Right hindlimb (tissue), 1 donor: ENCODE measurements at regions not wholly inside any gene's neighbourhood (a gene's known extent, or its start where the extent isn't known, plus 50 kb on each side); places are given as distances from the start of the nearest gene placed in this dataset.
"Not testable (repeated sequence)": the region's sequence is repeated elsewhere in the genome, so short reads cannot be mapped to it uniquely, and the experiment has no call there.

Experiments
- DNase-seq: peaks from one replicate; pipeline ENCODE4 v3.0.0-alpha.2; 2018

DNA sequence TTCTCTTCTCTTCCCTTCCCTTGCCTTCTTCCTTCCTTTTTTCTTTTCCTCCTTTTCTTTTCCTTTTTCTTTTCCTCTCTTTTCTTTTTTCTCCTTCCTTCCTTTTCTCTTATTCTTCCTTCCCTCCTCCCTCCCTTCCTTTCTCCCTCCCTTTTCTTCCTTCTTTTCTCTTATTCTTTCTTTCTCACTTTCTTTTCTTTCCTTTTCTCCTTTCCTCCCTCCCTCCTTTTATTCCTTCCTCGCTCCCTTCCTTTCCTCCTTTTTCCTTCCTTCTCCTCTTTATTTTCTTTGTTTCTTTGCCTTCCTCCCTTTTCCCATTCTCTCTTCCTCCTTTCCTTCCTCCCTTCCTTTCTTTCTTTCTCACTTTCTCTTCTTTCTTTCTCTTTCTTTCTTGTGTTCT lies 146.1 kb downstream of the ZNF92 start:
- DNase-seq = not testable (repeated sequence)

GRCh38 chr7:65545465-65546161 lies 172.0 kb downstream of the ZNF92 start:
- not testable (repeated sequence) for DNase-seq

DNA sequence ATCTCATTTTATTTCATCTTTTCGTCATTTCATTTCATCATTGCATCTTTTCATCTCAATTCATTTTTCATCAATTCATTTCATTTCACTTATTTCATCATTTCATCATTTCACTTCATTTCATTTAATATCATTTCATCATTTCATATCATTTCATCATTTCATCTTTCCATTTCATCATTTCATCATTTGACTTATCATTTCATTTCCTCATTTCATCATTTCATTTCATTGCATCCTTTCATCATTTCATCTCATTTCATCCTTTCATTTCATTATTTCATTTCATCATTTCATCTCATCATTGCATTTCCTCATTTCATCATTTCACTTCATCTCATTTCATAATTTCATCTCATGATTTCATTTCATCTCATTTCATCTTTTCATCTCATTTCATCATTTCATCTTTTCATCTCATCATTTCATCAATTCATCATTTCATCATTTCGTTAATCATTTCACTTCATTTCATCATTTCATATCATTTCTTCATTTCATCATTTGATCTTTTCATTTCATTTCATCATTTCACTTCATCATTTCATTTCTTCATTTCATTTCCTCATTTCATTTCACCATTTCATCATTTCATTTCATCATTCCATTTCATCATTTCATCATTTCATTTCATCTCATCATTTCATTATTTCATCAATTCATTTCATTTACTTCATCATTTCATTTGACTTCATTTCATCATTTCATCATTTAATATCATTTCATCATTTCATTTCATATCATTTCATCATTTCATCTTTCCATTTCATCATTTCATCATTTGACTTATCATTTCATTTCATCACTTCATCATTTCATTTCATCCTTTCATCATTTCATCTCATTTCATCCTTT lies 176.2 kb downstream of the ZNF92 start:
- DNase-seq = not testable (repeated sequence)

DNA sequence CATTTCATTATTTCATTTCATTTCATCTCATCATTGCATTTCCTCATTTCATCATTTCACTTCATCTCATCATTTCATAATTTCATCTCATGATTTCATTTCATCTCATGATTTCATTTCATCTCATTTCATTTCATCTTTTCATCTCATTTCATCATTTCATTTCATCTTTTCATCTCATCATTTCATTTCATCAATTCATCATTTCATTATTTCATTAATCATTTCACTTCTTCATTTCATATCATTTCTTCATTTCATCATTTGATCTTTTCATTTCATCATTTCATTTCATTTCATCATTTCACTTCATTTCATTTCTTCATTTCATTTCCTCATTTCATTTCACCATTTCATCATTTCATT lies 176.8 kb downstream of the ZNF92 start:
- not testable (repeated sequence) for DNase-seq

- DNase-seq = not testable (repeated sequence)
These were observed 177.4 kb downstream of the ZNF92 start for GRCh38 chr7:65551042-65551441.

GRCh38 chr7:65554553-65555476 lies 181.2 kb downstream of the ZNF92 start:
- not testable (repeated sequence) for DNase-seq

DNA sequence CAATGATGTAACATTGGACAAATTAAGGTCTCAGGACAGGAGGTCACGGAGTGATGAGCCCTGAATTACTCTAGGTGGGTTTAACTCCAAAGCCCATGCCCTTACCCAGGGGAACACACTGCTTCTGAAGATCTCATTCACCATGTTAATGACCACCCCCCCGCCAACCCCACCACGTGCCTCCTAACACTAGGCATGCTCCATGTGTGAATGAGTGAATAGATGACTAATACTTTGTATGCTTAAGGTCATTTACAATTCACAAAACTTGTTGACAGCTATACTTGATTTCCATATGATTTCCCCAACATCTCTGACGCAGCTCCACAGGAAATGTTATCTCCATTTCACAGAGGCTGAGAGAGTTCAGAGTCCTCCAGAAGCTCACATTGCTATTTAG lies 184.9 kb downstream of the ZNF92 start:
- DNase-seq = not testable (repeated sequence)

DNA sequence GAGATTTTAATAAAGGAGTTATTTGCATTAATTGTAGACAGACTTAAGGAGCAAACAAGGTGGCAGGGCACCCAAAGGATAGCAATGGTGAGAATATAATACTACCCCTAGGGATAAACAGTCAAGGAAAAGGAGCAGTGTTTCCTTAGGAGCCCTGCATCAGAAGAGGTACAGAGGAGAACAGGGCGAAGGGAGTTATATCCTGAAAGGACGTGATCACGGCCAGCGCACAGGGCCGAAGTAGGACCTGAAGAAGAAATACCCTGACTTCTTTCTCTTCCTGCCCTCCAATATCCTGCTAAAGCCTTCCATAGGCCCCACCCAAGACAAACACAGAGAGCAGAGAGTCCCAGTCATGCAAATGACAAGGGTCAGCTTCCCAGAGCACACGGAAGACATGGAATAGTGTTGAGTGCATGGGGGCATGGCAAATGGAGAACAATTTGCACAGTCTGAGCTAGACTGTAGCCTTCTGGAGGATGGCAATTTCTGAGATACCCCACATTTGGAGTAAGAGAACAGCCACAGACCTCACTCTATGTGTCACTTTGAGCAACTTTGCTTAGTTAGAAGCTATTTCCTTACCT lies 188.2 kb downstream of the ZNF92 start:
- DNase-seq = not testable (repeated sequence)

DNA sequence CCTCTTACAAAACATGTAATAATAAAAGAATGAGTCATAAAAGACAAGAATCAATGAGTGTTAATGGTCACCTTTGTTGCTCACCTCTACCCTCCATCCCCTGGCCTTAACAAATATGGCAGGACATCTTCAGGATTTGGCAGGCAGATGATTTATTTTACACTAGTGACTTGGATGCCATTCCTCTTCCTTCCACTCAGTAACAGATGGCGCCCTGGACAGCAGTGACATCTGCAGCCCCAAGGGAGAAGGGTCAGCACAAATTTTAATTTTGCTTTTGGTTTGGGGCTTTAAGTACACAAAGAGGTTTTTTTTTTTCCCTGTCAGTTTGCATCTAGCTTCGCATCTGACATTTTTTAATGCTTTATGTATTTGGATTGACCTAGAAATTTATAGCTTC lies 188.9 kb downstream of the ZNF92 start:
- DNase-seq = not testable (repeated sequence)

GRCh38 chr7:65563333-65563732 lies 189.7 kb downstream of the ZNF92 start:
- DNase-seq = not testable (repeated sequence)

DNA sequence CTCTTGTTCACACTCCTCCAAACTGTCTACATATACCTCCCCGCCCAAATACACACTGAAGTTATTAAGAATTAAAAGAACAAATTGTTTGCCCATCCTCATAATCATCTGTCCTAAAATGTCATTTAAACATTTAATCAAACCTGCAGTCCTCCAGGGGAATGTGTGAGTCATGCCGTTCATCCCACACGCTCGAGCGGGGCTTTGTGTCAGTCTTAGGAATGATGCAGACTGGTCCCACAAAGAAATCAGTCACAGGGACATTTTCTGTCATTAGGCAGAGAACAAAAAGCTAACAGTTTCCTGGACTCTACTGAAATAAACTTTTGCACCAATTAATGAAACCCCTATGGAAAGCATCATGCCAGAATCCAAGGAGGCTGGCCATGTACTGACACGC lies 194.6 kb downstream of the ZNF92 start:
- not testable (repeated sequence) for DNase-seq

DNA sequence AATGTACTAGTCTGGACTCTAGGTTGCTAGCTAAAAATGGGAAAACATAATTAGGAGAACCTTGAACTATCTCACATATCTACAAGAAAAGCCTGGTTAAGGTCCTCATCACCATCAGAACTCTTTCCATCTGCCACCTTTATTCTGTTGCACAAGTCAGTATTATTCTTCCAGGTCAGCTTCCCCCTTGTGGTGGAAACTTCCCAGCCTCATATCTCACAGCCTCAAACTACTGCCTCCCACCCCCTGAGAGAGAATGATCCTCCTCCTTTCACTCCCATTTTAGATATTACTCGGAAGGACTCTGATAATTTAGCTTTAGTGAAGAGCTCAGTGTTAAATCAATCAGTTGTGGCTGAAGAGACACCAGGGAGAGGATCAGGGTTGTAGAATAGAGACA lies 197.3 kb downstream of the ZNF92 start:
- not testable (repeated sequence) for DNase-seq

- not testable (repeated sequence) for DNase-seq
These were observed 198.9 kb downstream of the ZNF92 start for GRCh38 chr7:65572581-65572980.

DNA sequence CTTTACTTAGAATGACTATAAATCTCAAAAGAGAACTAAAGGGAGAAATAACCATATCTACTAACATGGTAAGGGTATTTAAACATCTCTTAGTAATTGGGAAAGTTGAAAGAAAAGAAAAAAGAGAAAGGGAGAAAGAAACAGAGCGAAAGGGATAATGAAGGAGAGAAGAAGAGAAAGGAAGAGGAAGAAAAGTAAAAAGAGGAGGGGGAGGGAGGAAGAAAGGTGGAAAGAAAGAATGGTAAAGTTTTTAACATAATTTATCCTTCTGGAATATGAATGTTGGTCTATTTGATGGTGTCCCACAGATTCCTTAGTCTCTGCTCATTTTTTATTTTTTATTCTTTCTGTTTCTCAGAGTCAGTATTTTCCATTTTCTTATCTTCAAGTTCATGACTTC lies 202.7 kb downstream of the ZNF92 start:
- DNase-seq = not testable (repeated sequence)

- not testable (repeated sequence) for DNase-seq
These were observed 209.0 kb downstream of the ZNF92 start for GRCh38 chr7:65582518-65583119.

DNA sequence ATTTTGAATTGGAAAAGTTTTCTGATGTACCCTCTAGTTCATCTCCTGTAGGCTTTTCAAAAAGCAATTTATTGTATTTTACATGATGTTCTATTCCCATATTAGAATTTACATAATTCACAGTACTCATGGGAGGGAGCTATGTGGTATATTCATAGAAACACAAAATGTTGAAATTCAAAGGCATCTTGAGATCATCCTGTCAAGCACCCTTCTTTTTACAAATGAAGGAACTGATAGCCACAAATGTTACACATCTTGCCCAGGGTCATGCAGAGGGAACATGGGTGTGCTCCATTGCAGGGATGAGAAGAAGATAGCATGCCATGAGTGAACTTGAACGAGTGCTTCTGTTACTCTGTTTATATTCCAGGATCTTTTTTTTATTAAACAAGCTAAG lies 228.8 kb downstream of the ZNF92 start:
- not testable (repeated sequence) for DNase-seq

GRCh38 chr7:65609131-65609530 lies 235.5 kb downstream of the ZNF92 start:
- DNase-seq = no peak

- DNase-seq = not testable (repeated sequence)
These were observed 240.1 kb downstream of the ZNF92 start for GRCh38 chr7:65613644-65614289.

DNA sequence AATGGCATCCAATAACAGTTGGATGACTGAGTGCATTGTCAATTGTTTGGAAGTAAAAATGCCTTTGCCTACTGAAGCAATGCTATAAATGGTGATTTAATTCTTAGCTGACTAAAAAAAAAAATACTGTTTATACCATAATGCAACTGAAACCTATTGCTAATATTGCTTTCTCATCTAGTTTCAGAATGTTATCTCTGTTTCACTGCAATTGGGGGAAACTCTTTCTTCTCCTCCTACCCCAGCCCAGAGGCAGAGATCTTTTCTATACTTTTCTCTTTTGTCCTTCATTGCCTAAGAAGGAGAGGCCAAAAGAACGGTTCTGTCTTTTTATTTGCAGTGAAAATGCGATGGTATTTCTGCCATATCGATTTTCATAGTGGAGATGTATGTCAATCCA lies 242.5 kb downstream of the ZNF92 start:
- not testable (repeated sequence) for DNase-seq

GRCh38 chr7:65620216-65620615 lies 246.6 kb downstream of the ZNF92 start:
- DNase-seq = not testable (repeated sequence)

- DNase-seq = not testable (repeated sequence)
These were observed 248.0 kb downstream of the ZNF92 start for GRCh38 chr7:65621580-65622201.
